ENCODE measurements at regions not wholly inside any gene's neighbourhood (a gene's known extent, or its start where the extent isn't known, plus 50 kb on each side); places are given as distances from the start of the nearest gene placed in this dataset.

- TF ChIP-seq CTCF (IDR thresholded peaks at IDR 0.05) (no peak), POLR2A (IDR thresholded peaks at IDR 0.05) (no peak), EP300 (IDR thresholded peaks at IDR 0.05) (no peak)
Measured at GRCh38 chr4:126960760-126961159, 672.0 kb upstream of the INTU start.

Measured in suprapubic skin (tissue), 3 donors.